HCT116 (cell line): ENCODE measurements at regions not wholly inside any gene's neighbourhood (a gene's known extent, or its start where the extent isn't known, plus 50 kb on each side); places are given as distances from the start of the nearest gene placed in this dataset.

Experiments
- ATAC-seq: fragments of 200-7000 bp; cut with Tn5 transposase; 2 replicates; pipeline ENCODE4 v1.9.1; 2020; ENCODE audit warnings: mild to moderate bottlenecking, moderate library complexity
- BruUV-seq: library from RNA; stranded (reverse); fragments of 400-500 nt; replicated peaks from 2 replicates; lab custom pipeline; 2021; lab: Mats Ljungman, UMichigan
- CTCF ChIA-PET: fragments of 300-600 bp; sonication (Branson Sonifier 250); formaldehyde crosslinking; loops from one replicate; lab custom pipeline; 2021; ENCODE audit warnings: antibody characterized with exemption; lab: Charles Lee
- POLR2A ChIA-PET: fragments of 300-600, 350-600 bp; sonication (Branson Sonifier 250); formaldehyde crosslinking; loops from one replicate; lab custom pipeline; 2021; ENCODE audit warnings: antibody characterized with exemption; lab: Charles Lee
- RAD21 ChIA-PET, 2 experiments: fragments of 300-600 bp; sonication (Branson Sonifier 250); formaldehyde crosslinking; loops; one replicate each; lab custom pipeline; 2023; ENCODE audit warnings: low total read pairs in 2 of 2; ENCODE audit not compliant: uncharacterized antibody in 2 of 2, unreplicated experiment in 2 of 2, low non-redundant PET in 1 of 2; lab: Charles Lee
- DNase-seq: peaks from one replicate; pipeline ENCODE4 v3.0.0-alpha.2; 2010; ENCODE audit warnings: low read depth, low spot score
- H2AFZ ChIP-seq: fragments of 200-600 bp; shearing (Covaris generic), sonication (generic); 2 replicates; pipeline ENCODE4 v1.6.1; 2017; ENCODE audit warnings: low read depth, mixed run types, mixed read lengths, antibody characterized with exemption, low read length; ENCODE audit not compliant: poor library complexity, severe bottlenecking
- H3K27ac ChIP-seq: 2 replicates; pipeline ENCODE4 v1.5.1; 2012; ENCODE audit warnings: low read depth, low read length
- H3K27me3 ChIP-seq: fragments of 200-600 bp; sonication (generic); 2 replicates; pipeline ENCODE4 v1.6.1; 2016; ENCODE audit warnings: mixed run types, low read length, mixed read lengths; ENCODE audit not compliant: insufficient read depth
- H3K36me3 ChIP-seq, 2 experiments: fragments of 200-500 bp in 1 of 2; fragments of 200-600 bp in 1 of 2; sonication (Bioruptor generic) in 1 of 2; sonication (generic) in 1 of 2; 2 replicates each; pipeline versions ENCODE4 v1.5.1 to v1.6.1; 2014 to 2016; ENCODE audit warnings: low read length in 2 of 2, inconsistent platforms in 1 of 2, mixed read lengths in 1 of 2, mixed run types in 1 of 2; ENCODE audit not compliant: insufficient read depth in 2 of 2, control insufficient read depth in 1 of 2
- H3K4me1 ChIP-seq, 2 experiments: fragments of 200-600 bp in 1 of 2; sonication (generic) in 1 of 2; 2 replicates each; pipeline versions ENCODE4 v1.5.1 to v1.6.1; 2012 to 2017; ENCODE audit warnings: low read length in 2 of 2, inconsistent platforms in 1 of 2, mild to moderate bottlenecking in 1 of 2, mixed read lengths in 1 of 2, mixed run types in 1 of 2, moderate library complexity in 1 of 2; ENCODE audit not compliant: insufficient read depth in 2 of 2, control insufficient read depth in 1 of 2
- H3K4me2 ChIP-seq: fragments of 200-600 bp; sonication (generic); 2 replicates; pipeline ENCODE4 v1.6.1; 2017; ENCODE audit warnings: mixed run types, low read length, mixed read lengths
- H3K4me3 ChIP-seq, 2 experiments: fragments of 200-600 bp in 1 of 2; sonication (generic) in 1 of 2; replicated peaks in 1 of 2; 2 replicates each; pipeline ENCODE4 v1.5.1; 2011 to 2016; ENCODE audit warnings: low read length in 2 of 2, control low read depth in 1 of 2, low read depth in 1 of 2, mild to moderate bottlenecking in 1 of 2, mixed read lengths in 1 of 2, mixed run types in 1 of 2
- H3K79me2 ChIP-seq: fragments of 200-600 bp; sonication (generic); 2 replicates; pipeline ENCODE4 v1.6.1; 2017; ENCODE audit warnings: mild to moderate bottlenecking, mixed run types, low read length, moderate library complexity, mixed read lengths; ENCODE audit not compliant: insufficient read depth
- H3K9ac ChIP-seq: fragments of 200-600 bp; sonication (generic); 2 replicates; pipeline ENCODE4 v1.6.1; 2016; ENCODE audit warnings: low read length, mixed read lengths
- H3K9me2 ChIP-seq: fragments of 200-600 bp; sonication (generic), shearing (Covaris generic); 2 replicates; pipeline ENCODE4 v1.6.1; 2017; ENCODE audit warnings: mixed run types, mild to moderate bottlenecking, moderate library complexity; ENCODE audit not compliant: insufficient read depth
- H3K9me3 ChIP-seq, 2 experiments: fragments of 200-500 bp in 1 of 2; fragments of 200-600 bp in 1 of 2; sonication (Bioruptor generic) in 1 of 2; sonication (generic) in 1 of 2; 2 replicates each; pipeline ENCODE4 v1.6.1; 2014 to 2017; ENCODE audit warnings: low read length in 2 of 2, mixed read lengths in 2 of 2, inconsistent platforms in 1 of 2, low read depth in 1 of 2, mild to moderate bottlenecking in 1 of 2, mixed run types in 1 of 2, moderate library complexity in 1 of 2; ENCODE audit not compliant: control insufficient read depth in 1 of 2, insufficient read depth in 1 of 2
- H4K20me1 ChIP-seq: fragments of 200-600 bp; sonication (generic), shearing (Covaris generic); 2 replicates; pipeline ENCODE4 v1.6.1; 2017; ENCODE audit warnings: mixed run types, mild to moderate bottlenecking, moderate library complexity; ENCODE audit not compliant: insufficient read depth
- CBX3 ChIP-seq: IDR thresholded peaks from 2 replicates; pipeline ENCODE4 v1.6.1; 2012; ENCODE audit warnings: low read depth
- EGR1 ChIP-seq: IDR thresholded peaks from 2 replicates; pipeline ENCODE4 v1.6.1; 2012; ENCODE audit warnings: low read depth
- ELF1 ChIP-seq: IDR thresholded peaks from 2 replicates; pipeline ENCODE4 v1.6.1; 2012; ENCODE audit warnings: low read depth, borderline replicate concordance
- FOSL1 ChIP-seq: IDR thresholded peaks from 2 replicates; pipeline ENCODE4 v1.6.1; 2012; ENCODE audit warnings: low read depth
- MAX ChIP-seq: IDR thresholded peaks from 2 replicates; pipeline ENCODE4 v1.6.1; 2012
- POLR2A ChIP-seq: IDR thresholded peaks from 2 replicates; pipeline ENCODE4 v1.7.0; 2011; ENCODE audit warnings: borderline replicate concordance; ENCODE audit not compliant: insufficient read depth, insufficient read length; ENCODE audit errors: extremely low read depth
- POLR2AphosphoS5 ChIP-seq: IDR thresholded peaks from 2 replicates; pipeline ENCODE4 v1.6.1; 2011; ENCODE audit warnings: mild to moderate bottlenecking, low read depth, low read length, moderate library complexity
- SIN3A ChIP-seq: IDR thresholded peaks from 2 replicates; pipeline ENCODE4 v1.6.1; 2012; ENCODE audit warnings: low read depth
- SP1 ChIP-seq: IDR thresholded peaks from 2 replicates; pipeline ENCODE4 v1.6.1; 2012; ENCODE audit warnings: low read depth
- SRF ChIP-seq: IDR thresholded peaks from 2 replicates; pipeline ENCODE4 v1.6.1; 2012; ENCODE audit warnings: low read depth
- YY1 ChIP-seq: IDR thresholded peaks from 2 replicates; pipeline ENCODE4 v1.6.1; 2011; ENCODE audit warnings: low read length, low read depth, moderate library complexity, mild to moderate bottlenecking; ENCODE audit not compliant: insufficient replicate concordance; ENCODE audit errors: extremely low read depth
- ZFX ChIP-seq: fragments of 450-650 bp; IDR thresholded peaks from 2 replicates; pipeline ENCODE4 v1.6.1; 2017
- intact Hi-C: fragments of 100-400 bp; cut with micrococcal nuclease; formaldehyde crosslinking; loops from 2 replicates; pipeline ENCODE4 v1.10.0; 2022
- TF ChIP-seq, protein P1 (sequence below): IDR thresholded peaks from 2 replicates; pipeline ENCODE4 v1.6.1; 2012
- TF ChIP-seq, protein P2 (sequence below), 3 experiments: fragments of 200-600 bp in 1 of 3; sonication (generic) in 1 of 3; IDR thresholded peaks in 2 of 3; conservative IDR thresholded peaks in 1 of 3; 2 replicates each; pipeline ENCODE4 v1.5.1; 2012 to 2017; ENCODE audit warnings: low read depth in 2 of 3, low read length in 2 of 3, antibody characterized with exemption in 1 of 3, borderline replicate concordance in 1 of 3, control low read depth in 1 of 3, mild to moderate bottlenecking in 1 of 3, mixed read lengths in 1 of 3, mixed run types in 1 of 3, moderate library complexity in 1 of 3; ENCODE audit not compliant: insufficient read depth in 1 of 3

GRCh38 chr19:28841531-28841930, 371.4 kb downstream of the UQCRFS1 start:
- Histone ChIP-seq H3K4me1 (no peaks in the 10 kb centered on the region), H3K9ac (no peak overlapping the region), H3K9me3 (peaks cover 10 to 30% of the 10 kb centered on the region in 2 experiments; a peak in 3 of 4 replicates), H3K27me3 (no peaks in the 10 kb centered on the region), H4K20me1 (no peaks in the 10 kb centered on the region), H3K27ac (no peak overlapping the region), H2AFZ (no peak overlapping the region), H3K79me2 (no peaks in the 10 kb centered on the region), H3K4me3 (no peak overlapping the region), H3K4me2 (no peak overlapping the region), H3K9me2 (no peaks in the 10 kb centered on the region), H3K36me3 (no peaks in the 10 kb centered on the region)
- POLR2A ChIA-PET, result no interaction called here
- intact Hi-C loops, result no loop called here
- TF ChIP-seq, protein P1, sequence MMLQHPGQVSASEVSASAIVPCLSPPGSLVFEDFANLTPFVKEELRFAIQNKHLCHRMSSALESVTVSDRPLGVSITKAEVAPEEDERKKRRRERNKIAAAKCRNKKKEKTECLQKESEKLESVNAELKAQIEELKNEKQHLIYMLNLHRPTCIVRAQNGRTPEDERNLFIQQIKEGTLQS, result no peak
- TF ChIP-seq SRF (no peak), CBX3 (no peak), YY1 (no peak), POLR2AphosphoS5 (no peak), POLR2A (no peak), ELF1 (no peak), MAX (no peak), SIN3A (no peak)
- RAD21 ChIA-PET, result no interaction called here
- ATAC-seq (no peak), DNase-seq (no peak)
- CTCF ChIA-PET, result no interaction called here
- BruUV-seq, result no TSS peak

DNA sequence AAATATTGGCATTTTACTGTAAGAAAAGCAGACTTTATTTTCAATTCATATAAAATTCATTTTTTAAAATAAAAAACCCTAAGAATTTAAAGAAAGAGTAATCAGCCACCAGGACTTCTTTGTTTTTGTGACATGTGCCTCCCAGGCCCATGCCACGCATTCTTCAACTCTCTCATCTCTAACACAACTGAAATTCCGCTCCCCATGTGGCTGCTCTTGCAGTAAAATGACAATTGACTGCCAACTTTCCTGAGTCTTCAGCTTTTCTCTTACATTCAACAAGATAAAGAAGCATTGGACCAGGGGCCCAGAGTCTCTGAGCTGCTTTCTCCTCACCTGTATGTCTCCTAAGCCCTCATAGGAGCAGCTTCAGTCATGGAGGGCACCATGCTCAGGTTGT, 372.1 kb downstream of the UQCRFS1 start:
- no peak for ATAC-seq
- TF ChIP-seq, protein P2, sequence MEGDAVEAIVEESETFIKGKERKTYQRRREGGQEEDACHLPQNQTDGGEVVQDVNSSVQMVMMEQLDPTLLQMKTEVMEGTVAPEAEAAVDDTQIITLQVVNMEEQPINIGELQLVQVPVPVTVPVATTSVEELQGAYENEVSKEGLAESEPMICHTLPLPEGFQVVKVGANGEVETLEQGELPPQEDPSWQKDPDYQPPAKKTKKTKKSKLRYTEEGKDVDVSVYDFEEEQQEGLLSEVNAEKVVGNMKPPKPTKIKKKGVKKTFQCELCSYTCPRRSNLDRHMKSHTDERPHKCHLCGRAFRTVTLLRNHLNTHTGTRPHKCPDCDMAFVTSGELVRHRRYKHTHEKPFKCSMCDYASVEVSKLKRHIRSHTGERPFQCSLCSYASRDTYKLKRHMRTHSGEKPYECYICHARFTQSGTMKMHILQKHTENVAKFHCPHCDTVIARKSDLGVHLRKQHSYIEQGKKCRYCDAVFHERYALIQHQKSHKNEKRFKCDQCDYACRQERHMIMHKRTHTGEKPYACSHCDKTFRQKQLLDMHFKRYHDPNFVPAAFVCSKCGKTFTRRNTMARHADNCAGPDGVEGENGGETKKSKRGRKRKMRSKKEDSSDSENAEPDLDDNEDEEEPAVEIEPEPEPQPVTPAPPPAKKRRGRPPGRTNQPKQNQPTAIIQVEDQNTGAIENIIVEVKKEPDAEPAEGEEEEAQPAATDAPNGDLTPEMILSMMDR (IDR thresholded peaks at IDR 0.05 in 2 of 3, conservative IDR thresholded peaks at IDR 0.05 in 1 of 3; ENCODE audit: borderline replicate concordance in 1 of 3, insufficient read depth in 1 of 3, low read depth in 2 of 3, low read length in 2 of 3), result no peak
- no peak for TF ChIP-seq MAX
- TF ChIP-seq EGR1, result no peak
- no peak for TF ChIP-seq SP1
- TF ChIP-seq ZFX, result no peak
- TF ChIP-seq FOSL1, result no peak
- TF ChIP-seq POLR2AphosphoS5, result no peak
- CTCF ChIA-PET, result no interaction called here
- Histone ChIP-seq H3K79me2 (no peaks in the 10 kb centered on the region), H3K9ac (no peak overlapping the region), H4K20me1 (no peaks in the 10 kb centered on the region), H3K9me3 (peaks cover 6 to 24% of the 10 kb centered on the region in 2 experiments; a peak in 2 of 4 replicates), H3K27me3 (no peaks in the 10 kb centered on the region), H3K36me3 (no peaks in the 10 kb centered on the region), H3K4me2 (no peak overlapping the region), H2AFZ (no peak overlapping the region), H3K4me3 (no peak overlapping the region), H3K27ac (no peak overlapping the region), H3K9me2 (no peaks in the 10 kb centered on the region), H3K4me1 (no peaks in the 10 kb centered on the region)
- RAD21 ChIA-PET, result no interaction called here
- POLR2A ChIA-PET, result no interaction called here
- intact Hi-C loops, result no loop called here
- BruUV-seq, result no TSS peak
- DNase-seq, result no peak
